Liver (tissue), 8 donors: ENCODE measurements at regions not wholly inside any gene's neighbourhood (a gene's known extent, or its start where the extent isn't known, plus 50 kb on each side); places are given as distances from the start of the nearest gene placed in this dataset.

ENCODE experiments used
- DNase-seq: peaks from one replicate; pipeline ENCODE4 v3.0.0-alpha.2; 2017; ENCODE audit warnings: low spot score
- H3K27ac ChIP-seq, 2 donors: one replicate each; pipeline ENCODE4 v1.7.0; 2013; ENCODE audit warnings: inconsistent platforms in 2 of 2, low read length in 2 of 2, control low read depth in 1 of 2, low read depth in 1 of 2, mild to moderate bottlenecking in 1 of 2
- H3K27me3 ChIP-seq, 4 donors: one replicate each; pipeline versions ENCODE4 v1.6.1 to v1.7.0; 2013; ENCODE audit warnings: low read length in 3 of 4, inconsistent platforms in 1 of 4, mild to moderate bottlenecking in 1 of 4, moderate library complexity in 1 of 4; ENCODE audit not compliant: control insufficient read depth in 4 of 4, insufficient read depth in 4 of 4
- H3K36me3 ChIP-seq, 4 donors: one replicate each; pipeline versions ENCODE4 v1.6.1 to v1.7.0; 2013; ENCODE audit warnings: low read length in 3 of 4, mild to moderate bottlenecking in 3 of 4, low read depth in 1 of 4, moderate library complexity in 1 of 4; ENCODE audit not compliant: control insufficient read depth in 4 of 4, insufficient read depth in 3 of 4
- H3K4me1 ChIP-seq, 4 donors: one replicate each; pipeline versions ENCODE4 v1.6.1 to v1.7.0; 2013; ENCODE audit warnings: low read length in 3 of 4, mild to moderate bottlenecking in 3 of 4, moderate library complexity in 1 of 4; ENCODE audit not compliant: control insufficient read depth in 4 of 4, insufficient read depth in 4 of 4
- H3K4me3 ChIP-seq, 3 donors: one replicate each; pipeline versions ENCODE4 v1.6.1 to v1.7.0; 2013; ENCODE audit warnings: low read length in 3 of 3, control low read depth in 1 of 3, low read depth in 1 of 3, mild to moderate bottlenecking in 1 of 3
- H3K9ac ChIP-seq, 2 donors: one replicate each; pipeline ENCODE4 v1.7.0; 2013; ENCODE audit warnings: low read length in 2 of 2, mild to moderate bottlenecking in 2 of 2, moderate library complexity in 2 of 2, control low read depth in 1 of 2, low read depth in 1 of 2
- H3K9me3 ChIP-seq, 4 donors: one replicate each; pipeline versions ENCODE4 v1.6.1 to v1.7.0; 2013; ENCODE audit warnings: low read length in 3 of 4; ENCODE audit not compliant: control insufficient read depth in 4 of 4
- CTCF ChIP-seq: fragments of 150-350 bp; IDR thresholded peaks from 2 replicates; pipeline ENCODE4 v1.5.1; 2017; ENCODE audit warnings: improper control_type of control experiment, low read depth, low read length; ENCODE audit not compliant: missing input control
- EGR1 ChIP-seq, 2 donors: IDR thresholded peaks; 2 replicates each; pipeline ENCODE4 v1.6.1; 2016 to 2018; ENCODE audit warnings: antibody characterized with exemption in 2 of 2, low read depth in 2 of 2
- FOXA1 ChIP-seq: IDR thresholded peaks from 2 replicates; pipeline ENCODE4 v1.6.1; 2016; ENCODE audit warnings: antibody characterized with exemption
- GABPA ChIP-seq, 2 donors: IDR thresholded peaks in 1 of 2; conservative IDR thresholded peaks in 1 of 2; 2 replicates each; pipeline ENCODE4 v1.6.1; 2016; ENCODE audit warnings: antibody characterized with exemption in 2 of 2, mild to moderate bottlenecking in 1 of 2, moderate library complexity in 1 of 2
- HNF4A ChIP-seq, 2 donors: conservative IDR thresholded peaks; 2 replicates each; pipeline ENCODE4 v1.6.1; 2016; ENCODE audit warnings: antibody characterized with exemption in 2 of 2, mild to moderate bottlenecking in 2 of 2
- HNF4G ChIP-seq: IDR thresholded peaks from 2 replicates; pipeline ENCODE4 v1.6.1; 2016; ENCODE audit warnings: antibody characterized with exemption
- MAX ChIP-seq: IDR thresholded peaks from 2 replicates; pipeline ENCODE4 v1.6.1; 2016; ENCODE audit warnings: antibody characterized with exemption
- NR2F2 ChIP-seq: IDR thresholded peaks from 2 replicates; pipeline ENCODE4 v1.6.1; 2016; ENCODE audit warnings: antibody characterized with exemption
- SP1 ChIP-seq: IDR thresholded peaks from 2 replicates; pipeline ENCODE4 v1.6.1; 2018; ENCODE audit warnings: antibody characterized with exemption, mild to moderate bottlenecking
- TAF1 ChIP-seq: conservative IDR thresholded peaks from 2 replicates; pipeline ENCODE4 v1.6.1; 2016; ENCODE audit warnings: antibody characterized with exemption, mild to moderate bottlenecking
- YY1 ChIP-seq: IDR thresholded peaks from 2 replicates; pipeline ENCODE4 v1.6.1; 2016; ENCODE audit warnings: antibody characterized with exemption, mild to moderate bottlenecking
- WGBS: extraction: QIAGEN DNeasy Blood & Tissue Kit; methylation state at CpG from one replicate; pipeline ENCODE4 v1.1.7; 2013; 5-methylcytosine and 5-hydroxymethylcytosine counted together
- donor health status: healthy.
- donor health status: healthy.
- donor health status: healthy.
- donor health status: healthy.
- donor health status: healthy.

- TF ChIP-seq HNF4A (conservative IDR thresholded peaks at IDR 0.05) (no peak), YY1 (no peak), GABPA (IDR thresholded peaks at IDR 0.05 in 1 of 2, conservative IDR thresholded peaks at IDR 0.05 in 1 of 2) (no peak), CTCF (no peak)
- peaks cover 0 to 2% (median 0%) of the 10 kb centered on the region in 4 donors for H3K9me3 ChIP-seq
- no peak overlapping the region for H3K4me3 ChIP-seq
- WGBS = 66% methylated on average over 2 of the region's 2 CpGs
- no peak overlapping the region for H3K9ac ChIP-seq
- H3K36me3 ChIP-seq = no peaks in the 10 kb centered on the region
- no peaks in the 10 kb centered on the region for H3K4me1 ChIP-seq
- no peak overlapping the region for H3K27ac ChIP-seq
- H3K27me3 ChIP-seq = no peaks in the 10 kb centered on the region
- DNase-seq = no peak
Observed at GRCh38 chr13:107104631-107105030, 536.7 kb upstream of the ARGLU1 start.

- WGBS = 45% methylated on average over 1 of the region's 1 CpG
- Histone ChIP-seq H3K27ac (no peak overlapping the region), H3K4me3 (no peak overlapping the region), H3K9me3 (no peaks in the 10 kb centered on the region), H3K36me3 (no peaks in the 10 kb centered on the region), H3K27me3 (no peaks in the 10 kb centered on the region), H3K4me1 (no peaks in the 10 kb centered on the region), H3K9ac (no peak overlapping the region)
- no peak for DNase-seq
- no peak for TF ChIP-seq FOXA1
- TF ChIP-seq SP1 = no peak
- no peak for TF ChIP-seq YY1
- no peak for TF ChIP-seq MAX
- no peak for TF ChIP-seq HNF4G
- TF ChIP-seq NR2F2 = no peak
Observed at GRCh38 chr13:107102676-107103075, 534.7 kb upstream of the ARGLU1 start.

GRCh38 chr13:107099661-107100060 is 531.7 kb upstream of the ARGLU1 start:
- H3K4me3 ChIP-seq = no peak overlapping the region
- no peaks in the 10 kb centered on the region for H3K4me1 ChIP-seq
- H3K36me3 ChIP-seq = no peaks in the 10 kb centered on the region
- H3K27me3 ChIP-seq = no peaks in the 10 kb centered on the region
- DNase-seq = no peak
- no peaks in the 10 kb centered on the region for H3K9me3 ChIP-seq
- TF ChIP-seq SP1 (no peak), YY1 (no peak), TAF1 (no peak), CTCF (no peak), EGR1 (IDR thresholded peaks at IDR 0.05; ENCODE audit: low read depth in 2 of 2) (no peak), MAX (no peak)
- no peak overlapping the region for H3K9ac ChIP-seq
- WGBS = 93% methylated on average over 3 of the region's 3 CpGs
- no peak overlapping the region for H3K27ac ChIP-seq
